ENCODE measurements at regions not wholly inside any gene's neighbourhood (a gene's known extent, or its start where the extent isn't known, plus 50 kb on each side); places are given as distances from the start of the nearest gene placed in this dataset.

- DNase-seq (ENCODE audit: low read depth): no peak
Measured at GRCh38 chr20:57943950-57944349, 234.1 kb upstream of the PMEPA1 start.

GRCh38 chr20:57943291-57943690 lies 233.5 kb upstream of the PMEPA1 start:
- no peak for DNase-seq (ENCODE audit: low read depth)

- DNase-seq (ENCODE audit: low read depth): no peak
Measured at GRCh38 chr20:57941604-57942381, 232.0 kb upstream of the PMEPA1 start.

GRCh38 chr20:57940868-57941522 lies 231.2 kb upstream of the PMEPA1 start:
- no peak for DNase-seq (ENCODE audit: low read depth)

GRCh38 chr20:57940376-57940775 lies 230.6 kb upstream of the PMEPA1 start:
- DNase-seq (ENCODE audit: low read depth): no peak

- DNase-seq (ENCODE audit: low read depth): no peak
Measured at GRCh38 chr20:57939499-57939898, 229.7 kb upstream of the PMEPA1 start.

GRCh38 chr20:57938158-57939108 lies 228.6 kb upstream of the PMEPA1 start:
- no peak for DNase-seq (ENCODE audit: low read depth)

GRCh38 chr20:57936636-57937385 lies 227.0 kb upstream of the PMEPA1 start:
- no peak for DNase-seq (ENCODE audit: low read depth)

GRCh38 chr20:57934913-57935312 lies 225.1 kb upstream of the PMEPA1 start:
- no peak for DNase-seq (ENCODE audit: low read depth)

GRCh38 chr20:57934007-57934805 lies 224.4 kb upstream of the PMEPA1 start:
- no peak for DNase-seq (ENCODE audit: low read depth)

- no peak for DNase-seq (ENCODE audit: low read depth)
Measured at GRCh38 chr20:57932227-57932864, 222.5 kb upstream of the PMEPA1 start.

- no peak for DNase-seq (ENCODE audit: low read depth)
Measured at GRCh38 chr20:57930351-57930750, 220.5 kb upstream of the PMEPA1 start.

- DNase-seq (ENCODE audit: low read depth): no peak
Measured at GRCh38 chr20:57928181-57928967, 218.6 kb upstream of the PMEPA1 start.

GRCh38 chr20:57927376-57927775 lies 217.6 kb upstream of the PMEPA1 start:
- DNase-seq (ENCODE audit: low read depth): no peak

- no peak for DNase-seq (ENCODE audit: low read depth)
Measured at GRCh38 chr20:57922706-57923105, 212.9 kb upstream of the PMEPA1 start.

GRCh38 chr20:57922083-57922482 lies 212.3 kb upstream of the PMEPA1 start:
- DNase-seq (ENCODE audit: low read depth): no peak

- DNase-seq (ENCODE audit: low read depth): no peak
Measured at GRCh38 chr20:57921676-57922075, 211.9 kb upstream of the PMEPA1 start.

GRCh38 chr20:57920971-57921370 lies 211.2 kb upstream of the PMEPA1 start:
- DNase-seq (ENCODE audit: low read depth): no peak

- no peak for DNase-seq (ENCODE audit: low read depth)
Measured at GRCh38 chr20:57919049-57919448, 209.2 kb upstream of the PMEPA1 start.

- no peak for DNase-seq (ENCODE audit: low read depth)
Measured at GRCh38 chr20:57918551-57918950, 208.7 kb upstream of the PMEPA1 start.

Data from non-pigmented ciliary epithelial cell (primary cell).